HUES64 (cell line): ENCODE measurements at regions not wholly inside any gene's neighbourhood (a gene's known extent, or its start where the extent isn't known, plus 50 kb on each side); places are given as distances from the start of the nearest gene placed in this dataset.

Experiments
- H3K27ac ChIP-seq: 2 replicates; pipeline ENCODE4 v1.7.0; 2013; ENCODE audit warnings: low read depth, low read length, inconsistent platforms
- H3K27me3 ChIP-seq: 2 replicates; pipeline ENCODE4 v1.6.1; 2013; ENCODE audit warnings: mild to moderate bottlenecking, low read length; ENCODE audit not compliant: insufficient read depth
- H3K36me3 ChIP-seq: 2 replicates; pipeline ENCODE4 v1.6.1; 2013; ENCODE audit warnings: mild to moderate bottlenecking, low read length; ENCODE audit not compliant: insufficient read depth
- H3K4me1 ChIP-seq: 2 replicates; pipeline ENCODE4 v1.6.1; 2013; ENCODE audit warnings: mild to moderate bottlenecking, low read length, moderate library complexity; ENCODE audit not compliant: insufficient read depth
- H3K4me3 ChIP-seq: 2 replicates; pipeline ENCODE4 v1.5.1; 2013; ENCODE audit warnings: mild to moderate bottlenecking, low read length, moderate library complexity
- H3K9ac ChIP-seq: 2 replicates; pipeline ENCODE4 v1.6.1; 2013; ENCODE audit warnings: mild to moderate bottlenecking, low read depth, low read length
- H3K9me3 ChIP-seq: 2 replicates; pipeline ENCODE4 v1.6.1; 2013; ENCODE audit warnings: low read depth, low read length; ENCODE audit not compliant: insufficient read depth
- WGBS: fragments of 150-250, 120-280 bp; methylation state at CpG from one replicate; pipeline ENCODE4 v1.1.7; 2013; ENCODE audit warnings: missing lambda C conversion rate; 5-methylcytosine and 5-hydroxymethylcytosine counted together

DNA sequence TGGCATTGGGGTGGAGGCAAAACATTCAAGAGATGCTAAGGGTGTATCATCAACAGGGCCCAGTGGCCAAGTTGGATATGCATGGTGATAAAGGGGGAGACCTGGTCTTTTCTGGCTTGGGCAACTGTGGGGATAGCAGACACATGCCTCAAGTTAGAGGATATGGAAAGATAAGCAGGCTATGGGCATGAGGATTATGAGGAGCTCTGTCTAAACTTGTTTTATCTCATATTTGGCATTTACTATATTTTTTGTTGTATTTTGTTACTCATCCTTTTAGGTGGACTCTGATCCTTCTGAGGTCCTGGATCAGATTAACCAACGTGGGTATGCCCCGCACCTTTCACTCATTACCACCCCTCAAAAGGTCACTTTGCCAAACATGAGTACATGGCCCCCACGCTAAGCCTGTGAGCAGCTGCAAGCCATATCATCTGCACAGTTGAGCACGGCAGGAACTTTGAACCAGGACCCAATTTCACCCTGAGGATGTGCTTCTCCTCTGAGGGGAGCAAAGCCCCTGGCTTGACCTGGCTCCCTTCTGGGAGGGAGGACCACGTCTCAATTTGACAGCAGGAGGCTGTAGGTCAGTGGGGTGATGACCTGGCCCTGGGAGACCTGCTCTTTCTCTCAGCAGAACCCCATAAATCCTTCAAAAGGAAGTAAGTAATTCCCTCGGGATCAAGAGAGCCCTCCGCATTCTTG is 71.1 kb upstream of the CD180 start:
- Histone ChIP-seq H3K27me3 (no peaks in the 10 kb centered on the region), H3K4me1 (no peaks in the 10 kb centered on the region), H3K36me3 (no peaks in the 10 kb centered on the region), H3K27ac (no peak overlapping the region), H3K9me3 (no peaks in the 10 kb centered on the region), H3K4me3 (no peak overlapping the region), H3K9ac (no peak overlapping the region)
- WGBS, result 91% methylated on average over 7 of the region's 7 CpGs

DNA sequence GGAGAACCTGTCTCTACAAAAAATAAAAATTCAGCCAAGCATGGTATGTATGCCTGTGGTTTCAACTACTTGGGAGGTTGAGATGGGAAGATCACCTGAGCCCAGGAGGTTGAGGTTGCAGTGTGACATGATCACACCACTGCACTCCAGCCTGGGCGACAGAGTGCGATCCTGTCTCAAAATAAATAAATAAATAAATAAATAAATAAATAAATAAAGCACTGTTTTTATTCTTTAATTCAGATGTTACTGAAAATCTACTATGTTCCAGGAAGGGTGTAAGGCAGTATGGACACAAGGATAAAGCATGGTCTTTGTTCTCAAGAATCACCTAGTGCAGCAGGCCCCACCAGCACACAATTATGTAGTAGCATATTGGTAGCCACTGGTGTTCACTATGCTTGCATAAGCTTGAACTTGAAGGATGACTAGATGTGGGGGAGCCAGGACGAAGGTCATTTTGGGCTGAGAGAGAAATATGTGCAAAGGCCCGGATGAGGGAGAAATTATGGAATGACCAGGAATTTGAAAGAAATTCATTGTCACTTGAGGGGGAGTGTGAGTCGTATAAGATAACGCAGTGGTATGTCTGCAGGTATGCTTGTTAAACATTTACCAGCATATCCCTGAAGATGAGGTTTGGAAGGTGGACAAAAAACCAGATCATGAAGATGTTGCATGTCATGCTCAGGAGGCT is 70.2 kb upstream of the CD180 start:
- H3K4me3 ChIP-seq, result no peak overlapping the region
- no peak overlapping the region for H3K9ac ChIP-seq
- H3K27ac ChIP-seq, result no peak overlapping the region
- H3K9me3 ChIP-seq, result no peaks in the 10 kb centered on the region
- no peaks in the 10 kb centered on the region for H3K36me3 ChIP-seq
- no peaks in the 10 kb centered on the region for H3K4me1 ChIP-seq
- no peaks in the 10 kb centered on the region for H3K27me3 ChIP-seq
- WGBS, result 90% methylated on average over 4 of the region's 6 CpGs

DNA sequence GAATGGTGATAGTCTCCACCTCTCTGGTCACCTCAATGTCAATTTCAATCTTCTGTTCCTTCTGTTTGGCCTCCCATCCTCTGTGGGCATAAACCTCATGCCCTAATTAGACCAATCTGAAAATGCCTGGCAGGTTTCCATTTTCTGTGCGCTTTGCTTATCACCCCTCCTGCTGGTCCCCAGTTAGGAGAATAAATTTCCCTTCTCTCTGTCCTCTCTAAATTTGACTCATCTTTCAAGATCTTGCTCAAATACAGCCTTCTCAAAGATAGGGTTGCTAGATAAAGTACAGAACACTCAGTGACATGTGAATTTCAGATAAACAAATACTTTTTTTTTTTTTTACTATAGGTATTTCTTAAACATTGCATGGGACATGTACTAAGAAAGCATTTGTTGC is 69.4 kb upstream of the CD180 start:
- no peaks in the 10 kb centered on the region for H3K9me3 ChIP-seq
- no peaks in the 10 kb centered on the region for H3K4me1 ChIP-seq
- no peak overlapping the region for H3K27ac ChIP-seq
- H3K4me3 ChIP-seq, result no peak overlapping the region
- no peaks in the 10 kb centered on the region for H3K36me3 ChIP-seq
- no peak overlapping the region for H3K9ac ChIP-seq
- 97% methylated on average over 1 of the region's 1 CpG for WGBS
- H3K27me3 ChIP-seq, result no peaks in the 10 kb centered on the region

DNA sequence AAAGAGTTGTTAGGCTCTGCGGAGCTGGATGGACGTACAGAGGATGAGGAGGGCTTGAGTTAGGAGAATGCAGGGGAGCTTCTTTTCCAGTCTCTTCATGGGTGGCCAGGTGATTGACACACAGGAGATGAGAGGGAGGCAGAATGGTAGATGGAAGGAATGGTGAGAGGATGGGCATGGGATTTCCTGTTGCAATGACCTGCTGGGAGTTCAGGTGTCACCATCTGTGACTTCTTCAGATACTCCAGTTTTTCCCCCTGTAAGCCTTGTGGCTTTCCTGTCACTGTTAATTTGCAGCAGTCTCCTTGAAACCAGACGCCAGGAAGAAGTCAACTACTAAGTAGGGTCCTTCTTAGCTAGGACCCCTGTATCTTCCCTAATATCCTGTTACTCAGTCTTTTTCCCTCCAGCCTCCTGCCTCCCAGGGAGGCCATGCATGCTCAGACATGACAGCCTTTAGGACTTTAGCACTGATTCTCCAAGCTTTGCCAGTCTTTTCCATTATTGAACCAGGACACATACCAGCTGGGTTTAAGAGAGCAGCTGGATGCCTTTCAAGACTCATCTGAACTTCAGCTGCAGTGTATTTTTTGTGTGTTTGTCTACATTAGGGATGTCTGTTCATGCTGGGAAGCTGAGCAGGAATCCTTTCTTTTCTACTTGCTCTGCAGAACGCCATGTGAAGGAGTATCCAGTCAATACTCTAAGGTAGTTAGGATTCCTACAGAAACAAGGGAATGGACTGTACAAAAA is 67.2 kb upstream of the CD180 start:
- Histone ChIP-seq H3K4me3 (no peak overlapping the region), H3K9me3 (no peaks in the 10 kb centered on the region)

DNA sequence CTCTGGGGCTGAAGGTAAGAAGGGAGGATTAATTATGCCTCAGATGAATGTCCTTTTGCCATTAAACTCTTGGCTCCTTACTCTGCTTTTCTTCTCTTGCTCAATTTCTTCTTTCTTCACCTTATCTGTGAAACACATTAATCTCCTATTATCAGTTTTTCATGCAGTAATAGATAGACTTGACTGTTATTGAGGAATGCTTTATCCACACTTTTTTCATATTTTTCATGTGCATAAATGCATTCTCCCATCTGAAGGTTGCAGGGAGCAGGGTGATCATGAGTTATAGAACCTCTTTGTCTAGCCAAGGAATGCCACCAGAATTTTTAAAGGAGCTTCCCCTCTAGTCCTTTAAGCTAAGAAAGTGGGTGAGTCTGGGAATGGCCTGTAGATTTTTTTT is 66.4 kb upstream of the CD180 start:
- Histone ChIP-seq H3K36me3 (no peaks in the 10 kb centered on the region), H3K27ac (no peak overlapping the region), H3K9ac (no peak overlapping the region), H3K4me1 (no peaks in the 10 kb centered on the region), H3K9me3 (no peaks in the 10 kb centered on the region), H3K4me3 (no peak overlapping the region), H3K27me3 (no peaks in the 10 kb centered on the region)

More for the DNA sequence above, 67.2 kb upstream of the CD180 start:
- no peaks in the 10 kb centered on the region for H3K27me3 ChIP-seq
- no peaks in the 10 kb centered on the region for H3K4me1 ChIP-seq
- H3K27ac ChIP-seq, result no peak overlapping the region
- H3K9ac ChIP-seq, result no peak overlapping the region
- no peaks in the 10 kb centered on the region for H3K36me3 ChIP-seq
- WGBS, result 91% methylated on average over 4 of the region's 4 CpGs

DNA sequence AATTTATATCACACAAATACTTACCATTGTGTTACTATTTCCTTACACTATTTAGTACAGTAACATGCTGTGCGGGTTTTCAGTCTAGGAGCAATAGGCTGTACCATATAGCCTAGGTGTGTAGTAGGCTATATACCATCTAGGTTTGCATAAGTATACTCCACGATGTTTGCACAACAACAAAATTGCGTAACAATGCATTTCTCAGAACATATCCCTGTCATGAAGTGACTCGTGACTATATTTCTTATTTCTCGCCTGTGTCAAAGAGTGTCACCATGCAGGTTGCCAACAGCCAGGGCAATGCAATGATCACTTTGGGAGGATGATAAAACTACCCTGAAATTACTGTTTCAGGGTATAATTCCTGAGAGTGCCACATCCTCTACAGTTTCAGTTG is 65.6 kb upstream of the CD180 start:
- Histone ChIP-seq H3K27ac (no peak overlapping the region), H3K9ac (no peak overlapping the region), H3K4me3 (no peak overlapping the region), H3K9me3 (no peaks in the 10 kb centered on the region), H3K36me3 (no peaks in the 10 kb centered on the region), H3K4me1 (no peaks in the 10 kb centered on the region), H3K27me3 (no peaks in the 10 kb centered on the region)
- WGBS, result 89% methylated on average over 4 of the region's 5 CpGs

DNA sequence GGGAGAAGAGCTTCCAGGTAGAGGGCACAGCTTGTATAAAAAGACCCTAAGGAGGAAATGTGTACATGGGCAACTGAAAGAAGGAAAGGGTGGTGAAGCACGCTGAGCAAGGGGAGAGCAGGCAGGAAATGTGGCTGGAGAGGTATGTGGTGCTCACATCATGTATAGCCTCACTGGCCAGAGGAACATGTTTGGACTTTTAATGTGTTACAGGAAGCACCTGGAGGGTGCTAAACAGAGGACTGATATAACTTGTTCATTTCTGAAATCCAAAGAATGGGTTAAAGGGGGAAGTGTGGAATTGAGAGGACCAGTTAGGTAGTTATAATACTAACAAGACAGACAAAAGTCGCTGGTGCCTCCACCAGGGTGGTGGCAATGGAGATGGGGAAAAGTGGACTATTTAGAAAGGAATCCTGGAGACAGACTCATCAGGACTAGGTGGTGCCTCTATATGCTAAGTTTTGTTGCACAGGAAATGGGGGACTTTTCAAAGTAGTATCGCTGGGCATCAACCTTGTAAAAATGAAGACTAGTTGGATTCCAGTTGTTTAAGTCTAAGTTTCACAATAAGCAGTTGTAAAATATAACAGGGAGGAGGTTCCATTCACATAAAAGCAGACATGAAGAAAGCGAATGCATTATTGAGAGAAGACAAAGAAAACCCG is 63.1 kb upstream of the CD180 start:
- 92% methylated on average over 5 of the region's 5 CpGs for WGBS
- H3K36me3 ChIP-seq, result no peaks in the 10 kb centered on the region

DNA sequence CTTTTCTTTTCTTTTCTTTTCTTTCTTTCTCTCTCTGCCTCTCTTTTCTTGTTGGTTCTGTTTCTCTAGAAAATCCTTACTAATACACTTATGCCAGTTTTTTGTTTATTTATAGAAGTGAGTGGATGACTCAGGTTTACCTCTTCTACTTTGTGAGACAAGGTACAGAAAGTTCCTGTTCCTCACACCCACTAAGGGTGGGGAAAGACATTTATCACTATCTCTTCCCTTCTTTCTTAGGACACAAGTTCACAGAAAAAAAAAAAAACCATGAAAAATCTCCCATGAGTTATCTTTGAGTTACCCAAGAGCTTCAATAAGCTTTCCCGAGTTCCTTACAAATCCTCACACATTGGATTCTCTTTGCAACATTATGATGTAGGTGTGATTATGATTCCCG is 60.9 kb upstream of the CD180 start:
- no peak overlapping the region for H3K27ac ChIP-seq
- H3K4me3 ChIP-seq, result no peak overlapping the region
- H3K27me3 ChIP-seq, result no peaks in the 10 kb centered on the region
- no peak overlapping the region for H3K9ac ChIP-seq
- no peaks in the 10 kb centered on the region for H3K9me3 ChIP-seq
- no peaks in the 10 kb centered on the region for H3K4me1 ChIP-seq
- no peaks in the 10 kb centered on the region for H3K36me3 ChIP-seq
- 100% methylated on average over 1 of the region's 2 CpGs for WGBS

More for the DNA sequence above, 63.1 kb upstream of the CD180 start:
- H3K27me3 ChIP-seq, result no peaks in the 10 kb centered on the region
- no peak overlapping the region for H3K27ac ChIP-seq
- no peaks in the 10 kb centered on the region for H3K9me3 ChIP-seq
- no peak overlapping the region for H3K4me3 ChIP-seq
- no peak overlapping the region for H3K9ac ChIP-seq
- no peaks in the 10 kb centered on the region for H3K4me1 ChIP-seq

DNA sequence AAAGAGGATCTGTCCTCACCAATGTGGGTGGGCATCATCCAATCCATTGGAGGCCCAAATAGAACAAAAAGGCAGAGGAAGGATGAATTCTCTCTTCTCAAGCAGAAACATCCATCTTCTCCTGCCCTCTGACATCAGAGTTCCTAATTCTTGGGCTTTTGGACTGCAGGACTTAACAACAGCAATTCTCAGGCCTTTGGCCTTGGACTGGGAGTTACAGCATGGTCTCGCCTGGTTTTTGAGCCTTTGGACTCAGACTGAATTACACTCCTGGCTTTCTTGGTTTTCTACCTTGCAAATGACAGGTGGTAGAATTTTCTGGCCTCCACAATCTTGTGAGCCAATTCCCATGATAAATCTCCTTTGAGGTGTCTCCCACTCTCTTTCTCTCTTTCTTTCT is 60.5 kb upstream of the CD180 start:
- Histone ChIP-seq H3K27me3 (no peaks in the 10 kb centered on the region), H3K4me3 (no peak overlapping the region), H3K27ac (no peak overlapping the region), H3K4me1 (no peaks in the 10 kb centered on the region), H3K9me3 (no peaks in the 10 kb centered on the region), H3K36me3 (no peaks in the 10 kb centered on the region), H3K9ac (no peak overlapping the region)
- WGBS, result 92% methylated on average over 1 of the region's 1 CpG

DNA sequence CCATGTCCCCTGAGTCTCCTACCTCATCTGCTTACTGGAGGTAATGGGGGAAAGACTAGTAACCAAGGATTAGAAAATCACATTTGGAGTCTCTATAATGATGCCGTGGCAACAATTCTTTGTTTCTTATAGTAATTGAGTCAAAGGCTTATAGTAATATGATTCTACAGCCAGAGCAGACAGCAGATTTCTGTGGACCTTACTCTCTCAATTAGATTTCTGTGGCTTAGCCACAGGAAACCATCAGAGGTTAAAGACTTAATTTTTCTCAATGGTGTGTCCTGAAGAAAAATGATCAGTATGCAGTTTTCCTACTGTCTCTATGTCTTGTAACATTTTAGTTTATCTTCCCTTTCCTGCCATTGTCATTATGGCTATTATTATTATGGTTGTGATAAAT is 59.3 kb upstream of the CD180 start:
- WGBS, result 100% methylated on average over 1 of the region's 1 CpG

DNA sequence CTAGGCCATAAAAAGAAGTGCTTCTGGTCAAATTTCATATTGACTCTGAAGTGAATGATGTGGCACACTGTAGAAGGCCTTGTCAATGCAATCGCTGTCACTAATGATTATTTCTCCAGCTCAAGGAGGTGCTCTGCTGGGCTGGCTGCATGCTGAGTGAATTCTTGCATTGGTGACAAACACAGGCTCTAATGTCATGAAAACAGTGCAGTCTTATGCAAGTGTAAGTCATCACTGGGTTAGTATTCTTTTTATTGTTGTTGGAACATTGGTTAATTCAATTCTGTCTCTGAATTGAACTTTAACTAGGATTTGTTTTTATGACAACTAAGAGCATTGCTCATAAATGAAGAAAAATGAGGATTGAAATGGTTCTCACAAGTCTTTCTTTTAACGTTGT is 57.3 kb upstream of the CD180 start:
- H3K36me3 ChIP-seq, result no peaks in the 10 kb centered on the region

More for the DNA sequence above, 59.3 kb upstream of the CD180 start:
- Histone ChIP-seq H3K4me3 (no peak overlapping the region), H3K27me3 (no peaks in the 10 kb centered on the region), H3K36me3 (no peaks in the 10 kb centered on the region), H3K4me1 (no peaks in the 10 kb centered on the region), H3K9ac (no peak overlapping the region), H3K9me3 (no peaks in the 10 kb centered on the region), H3K27ac (no peak overlapping the region)

More for the DNA sequence above, 57.3 kb upstream of the CD180 start:
- Histone ChIP-seq H3K4me3 (no peak overlapping the region), H3K9ac (no peak overlapping the region), H3K27ac (no peak overlapping the region), H3K4me1 (no peaks in the 10 kb centered on the region), H3K9me3 (no peaks in the 10 kb centered on the region), H3K27me3 (no peaks in the 10 kb centered on the region)
- 89% methylated on average over 2 of the region's 2 CpGs for WGBS
